ENCODE measurements at regions not wholly inside any gene's neighbourhood (a gene's known extent, or its start where the extent isn't known, plus 50 kb on each side); places are given as distances from the start of the nearest gene placed in this dataset.
"Not testable (repeated sequence)": the region's sequence is repeated elsewhere in the genome, so short reads cannot be mapped to it uniquely, and the experiment has no call there.

- TF ChIP-seq CTCF (conservative IDR thresholded peaks at IDR 0.05), result no peak
- H3K27ac ChIP-seq, result no peak overlapping the region
These were observed 1419.8 kb downstream of the ADGRL3 start for GRCh38 chr4:62619971-62620370.

- no peak for TF ChIP-seq CTCF (conservative IDR thresholded peaks at IDR 0.05)
- H3K27ac ChIP-seq, result no peak overlapping the region
These were observed 1417.9 kb downstream of the ADGRL3 start for GRCh38 chr4:62618042-62618441.

GRCh38 chr4:62601737-62602136, 1401.6 kb downstream of the ADGRL3 start:
- no peak for TF ChIP-seq CTCF (conservative IDR thresholded peaks at IDR 0.05)
- H3K27ac ChIP-seq, result no peak overlapping the region

- TF ChIP-seq CTCF (conservative IDR thresholded peaks at IDR 0.05), result peak; percentile 98
- H3K27ac ChIP-seq, result not testable (repeated sequence)
These were observed 1395.1 kb downstream of the ADGRL3 start for GRCh38 chr4:62595265-62595664.

GRCh38 chr4:62591756-62592155, 1391.6 kb downstream of the ADGRL3 start:
- H3K27ac ChIP-seq, result no peak overlapping the region
- TF ChIP-seq CTCF (conservative IDR thresholded peaks at IDR 0.05), result no peak

- H3K27ac ChIP-seq, result no peak overlapping the region
- no peak for TF ChIP-seq CTCF (conservative IDR thresholded peaks at IDR 0.05)
These were observed 1388.5 kb downstream of the ADGRL3 start for GRCh38 chr4:62588671-62589070.

- TF ChIP-seq CTCF (conservative IDR thresholded peaks at IDR 0.05), result no peak
- no peak overlapping the region for H3K27ac ChIP-seq
These were observed 1371.4 kb downstream of the ADGRL3 start for GRCh38 chr4:62571494-62571893.

- H3K27ac ChIP-seq, result no peak overlapping the region
- TF ChIP-seq CTCF (conservative IDR thresholded peaks at IDR 0.05), result no peak
These were observed 1360.7 kb downstream of the ADGRL3 start for GRCh38 chr4:62560858-62561257.
